H1 (cell line): ENCODE measurements at regions not wholly inside any gene's neighbourhood (a gene's known extent, or its start where the extent isn't known, plus 50 kb on each side); places are given as distances from the start of the nearest gene placed in this dataset.

Source experiments
- CTCF ChIA-PET: fragments of 300-600 bp; sonication (Branson Sonifier 250); formaldehyde crosslinking; loops from one replicate; lab custom pipeline; 2021; ENCODE audit not compliant: partially characterized antibody; lab: Charles Lee
- POLR2A ChIA-PET: fragments of 300-600 bp; sonication (Branson Sonifier 250); formaldehyde crosslinking; loops from one replicate; lab custom pipeline; 2021; ENCODE audit warnings: inconsistent platforms; ENCODE audit not compliant: partially characterized antibody; lab: Charles Lee
- DNase-seq, 2 experiments: peaks; one replicate each; pipeline versions ENCODE4 v3.0.0 to v3.0.0-alpha.2; 2010 to 2022; ENCODE audit warnings: low spot score in 2 of 2, low read depth in 1 of 2, mixed read lengths in 1 of 2
- FAIRE-seq: peaks from 2 replicates; lab custom pipeline; 2011; peaks lifted over from hg19 to GRCh38; lab: Jason Lieb, UNC
- H2AFZ ChIP-seq: 2 replicates; pipeline ENCODE4 v1.8.1; 2012; ENCODE audit warnings: low read length, inconsistent platforms
- H2AK5ac ChIP-seq: 2 replicates; pipeline ENCODE4 v1.6.1; 2013; ENCODE audit warnings: low read depth, low read length
- H2BK120ac ChIP-seq: replicated peaks from 2 replicates; pipeline ENCODE3; 2013; ENCODE audit warnings: low read depth, low read length, inconsistent platforms
- H2BK12ac ChIP-seq: 2 replicates; pipeline ENCODE4 v1.6.1; 2013; ENCODE audit warnings: low read depth, low read length
- H2BK15ac ChIP-seq: 2 replicates; pipeline ENCODE4 v1.6.1; 2013; ENCODE audit warnings: low read length
- H2BK20ac ChIP-seq: 2 replicates; pipeline ENCODE4 v1.6.1; 2013; ENCODE audit warnings: low read length
- H2BK5ac ChIP-seq: 2 replicates; pipeline ENCODE4 v1.6.1; 2013; ENCODE audit warnings: low read depth, low read length
- H3K14ac ChIP-seq: 2 replicates; pipeline ENCODE4 v1.6.1; 2013; ENCODE audit warnings: inconsistent platforms; ENCODE audit not compliant: insufficient read length
- H3K18ac ChIP-seq: 2 replicates; pipeline ENCODE4 v1.6.1; 2013; ENCODE audit warnings: low read length; ENCODE audit errors: extremely low read depth
- H3K23ac ChIP-seq: 2 replicates; pipeline ENCODE4 v1.6.1; 2013; ENCODE audit warnings: inconsistent platforms; ENCODE audit not compliant: insufficient read length
- H3K23me2 ChIP-seq: 2 replicates; pipeline ENCODE4 v1.6.1; 2013; ENCODE audit warnings: low read depth, low read length
- H3K27ac ChIP-seq: 2 replicates; pipeline ENCODE4 v1.6.1; 2011; ENCODE audit warnings: low read depth, low read length, inconsistent platforms
- H3K27me3 ChIP-seq, 4 experiments: replicated peaks in 1 of 4; 1 replicate in 1 of 4; 2 replicates in 3 of 4; pipeline versions ENCODE4 v1.6.1 to v1.8.1; 2011 to 2013; ENCODE audit warnings: low read length in 3 of 4, mild to moderate bottlenecking in 3 of 4, inconsistent platforms in 2 of 4, mixed read lengths in 2 of 4, moderate library complexity in 1 of 4; ENCODE audit not compliant: control insufficient read depth in 3 of 4, insufficient read depth in 3 of 4; ENCODE audit errors: extremely low read depth in 1 of 4
- H3K36me3 ChIP-seq, 4 experiments: 2 replicates each; pipeline versions ENCODE4 v1.6.1 to v1.8.1; 2011 to 2013; ENCODE audit warnings: mild to moderate bottlenecking in 4 of 4, low read length in 3 of 4, moderate library complexity in 2 of 4, control low read depth in 1 of 4, inconsistent platforms in 1 of 4; ENCODE audit not compliant: insufficient read depth in 4 of 4, control insufficient read depth in 2 of 4
- H3K4ac ChIP-seq: replicated peaks from 2 replicates; pipeline ENCODE3; 2013; ENCODE audit warnings: low read length, low read depth, mixed read lengths, inconsistent platforms; ENCODE audit not compliant: insufficient read length
- H3K4me1 ChIP-seq, 4 experiments: replicated peaks in 1 of 4; 1 replicate in 1 of 4; 2 replicates in 3 of 4; pipeline versions ENCODE4 v1.6.1 to v1.8.1; 2011 to 2013; ENCODE audit warnings: low read length in 3 of 4, inconsistent platforms in 2 of 4, mixed read lengths in 1 of 4; ENCODE audit not compliant: insufficient read depth in 4 of 4, control insufficient read depth in 3 of 4
- H3K4me2 ChIP-seq, 2 experiments: 2 replicates each; pipeline versions ENCODE4 v1.6.1 to v1.8.1; 2011 to 2013; ENCODE audit warnings: low read depth in 2 of 2, low read length in 2 of 2, control low read depth in 1 of 2, inconsistent platforms in 1 of 2, mild to moderate bottlenecking in 1 of 2; ENCODE audit not compliant: insufficient read depth in 1 of 2
- H3K4me3 ChIP-seq, 4 experiments: fragments of 200-600, 300-600 bp in 1 of 4; sonication (generic), shearing (Covaris generic), sonication (Bioruptor Twin) in 1 of 4; 2 replicates each; pipeline versions ENCODE4 v1.5.1 to v1.8.1; 2011 to 2016; ENCODE audit warnings: low read length in 4 of 4, low read depth in 3 of 4, control low read depth in 2 of 4, inconsistent platforms in 2 of 4, mild to moderate bottlenecking in 2 of 4, mixed read lengths in 1 of 4, moderate library complexity in 1 of 4; ENCODE audit not compliant: insufficient read depth in 2 of 4; ENCODE audit errors: extremely low read depth in 1 of 4
- H3K56ac ChIP-seq: replicated peaks from 2 replicates; pipeline ENCODE3; 2013; ENCODE audit warnings: low read depth, mild to moderate bottlenecking, mixed read lengths, low read length, inconsistent platforms; ENCODE audit not compliant: insufficient read length
- H3K79me1 ChIP-seq: 2 replicates; pipeline ENCODE4 v1.6.1; 2013; ENCODE audit warnings: low read depth, low read length, control low read depth
- H3K79me2 ChIP-seq, 2 experiments: 2 replicates each; pipeline versions ENCODE4 v1.6.1 to v1.8.1; 2012 to 2013; ENCODE audit warnings: low read length in 2 of 2, mild to moderate bottlenecking in 2 of 2, inconsistent platforms in 1 of 2; ENCODE audit not compliant: insufficient read depth in 2 of 2, control insufficient read depth in 1 of 2
- H3K9ac ChIP-seq, 4 experiments: replicated peaks in 1 of 4; 1 replicate in 1 of 4; 2 replicates in 3 of 4; pipeline versions ENCODE4 v1.6.1 to v1.8.1; 2011 to 2013; ENCODE audit warnings: low read depth in 3 of 4, low read length in 3 of 4, control low read depth in 2 of 4, mild to moderate bottlenecking in 2 of 4, moderate library complexity in 2 of 4, inconsistent platforms in 1 of 4; ENCODE audit errors: extremely low read depth in 1 of 4
- H3K9me3 ChIP-seq, 2 experiments: 2 replicates each; pipeline versions ENCODE4 v1.6.1 to v1.8.1; 2012 to 2013; ENCODE audit warnings: mild to moderate bottlenecking in 2 of 2, moderate library complexity in 2 of 2, control low read depth in 1 of 2, inconsistent platforms in 1 of 2, low read depth in 1 of 2, low read length in 1 of 2, mixed read lengths in 1 of 2; ENCODE audit not compliant: insufficient read depth in 2 of 2
- H4K20me1 ChIP-seq, 2 experiments: replicated peaks in 1 of 2; 2 replicates each; pipeline versions ENCODE3 to v1.8.1; 2011 to 2013; ENCODE audit warnings: inconsistent platforms in 2 of 2, low read length in 2 of 2, mild to moderate bottlenecking in 1 of 2; ENCODE audit not compliant: insufficient read depth in 2 of 2, control insufficient read depth in 1 of 2
- H4K5ac ChIP-seq: 2 replicates; pipeline ENCODE4 v1.6.1; 2013; ENCODE audit warnings: low read length, low read depth, mixed read lengths, inconsistent platforms; ENCODE audit not compliant: insufficient read length
- H4K8ac ChIP-seq: 2 replicates; pipeline ENCODE4 v1.8.0; 2013; ENCODE audit warnings: mild to moderate bottlenecking, moderate library complexity, low read length, inconsistent platforms; ENCODE audit not compliant: insufficient read depth; ENCODE audit errors: extremely low read depth
- H4K91ac ChIP-seq: replicated peaks from 2 replicates; pipeline ENCODE3; 2013; ENCODE audit warnings: low read length, mixed read lengths, inconsistent platforms; ENCODE audit not compliant: insufficient read length
- FOSL1 ChIP-seq: IDR thresholded peaks from 2 replicates; pipeline ENCODE4 v1.6.1; 2011; ENCODE audit warnings: mild to moderate bottlenecking, low read depth, low read length, moderate library complexity; ENCODE audit not compliant: insufficient read depth
- TBP ChIP-seq: IDR thresholded peaks from 2 replicates; pipeline ENCODE4 v1.6.1; 2011; ENCODE audit warnings: low read depth, low read length, improper control_type of control experiment
- WGBS, 2 experiments: shearing (Covaris generic) in 1 of 2; methylation state at CpG; one replicate each; pipeline versions ENCODE4 v1.1.6 to v1.1.7; 2013 to 2015; ENCODE audit warnings: low lambda C conversion rate in 2 of 2, mixed read lengths in 2 of 2, inconsistent platforms in 1 of 2, low coverage in 1 of 2, missing lambda C conversion rate in 1 of 2; ENCODE audit not compliant: insufficient replicate concordance in 2 of 2, insufficient coverage in 1 of 2, insufficient read length in 1 of 2; ENCODE audit errors: extremely low coverage in 1 of 2, missing lambda C conversion rate in 1 of 2; 5-methylcytosine and 5-hydroxymethylcytosine counted together

- Histone ChIP-seq H2BK5ac (no peak overlapping the region), H3K23ac (no peak overlapping the region), H3K36me3 (no peaks in the 10 kb centered on the region), H3K4ac (no peak overlapping the region), H3K14ac (no peak overlapping the region), H2BK12ac (no peak overlapping the region), H2AK5ac (no peak overlapping the region), H3K27me3 (no peaks in the 10 kb centered on the region), H3K9me3 (no peaks in the 10 kb centered on the region), H2BK120ac (no peak overlapping the region), H3K79me1 (no peaks in the 10 kb centered on the region), H3K9ac (no peak overlapping the region), H3K79me2 (no peaks in the 10 kb centered on the region), H2AFZ (no peak overlapping the region), H4K91ac (no peak overlapping the region), H3K18ac (no peak overlapping the region), H4K5ac (no peak overlapping the region), H4K20me1 (no peaks in the 10 kb centered on the region), H3K56ac (no peak overlapping the region), H2BK20ac (no peak overlapping the region), H3K23me2 (no peaks in the 10 kb centered on the region), H2BK15ac (no peak overlapping the region), H3K27ac (no peak overlapping the region), H4K8ac (no peak overlapping the region), H3K4me3 (no peak overlapping the region), H3K4me1 (no peaks in the 10 kb centered on the region), H3K4me2 (no peak overlapping the region)
- TF ChIP-seq TBP (no peak), FOSL1 (no peak)
- ChIA-PET CTCF (no interaction called here), POLR2A (no interaction called here)
- DNase-seq (no peak), FAIRE-seq (no peak)
- WGBS, 2 experiments: 84% methylated on average over 3 of the region's 3 CpGs; no CpG with 5 or more reads in 1 of the 2 experiments
Measured at GRCh38 chr13:57799624-57800023, 168.1 kb downstream of the PCDH17 start.
